ENCODE measurements at regions not wholly inside any gene's neighbourhood (a gene's known extent, or its start where the extent isn't known, plus 50 kb on each side); places are given as distances from the start of the nearest gene placed in this dataset.

DNA sequence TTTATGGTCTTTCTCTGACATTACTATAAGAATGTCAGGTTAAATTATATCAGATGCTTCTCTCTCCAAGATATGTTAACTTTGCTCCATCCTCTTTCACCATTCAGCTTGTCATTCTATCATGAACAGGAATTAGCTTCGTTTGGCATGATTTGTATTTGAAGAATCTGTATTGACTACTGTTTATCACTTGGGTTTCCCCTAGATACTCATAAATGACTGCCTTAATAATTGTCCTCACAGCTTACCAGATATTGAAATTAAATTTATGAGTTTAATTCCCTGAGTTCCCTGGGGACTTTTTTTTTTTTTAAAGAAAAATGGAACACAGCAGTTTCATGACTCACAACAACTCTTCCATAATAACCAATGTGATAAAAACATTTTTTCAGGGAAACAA is 76.2 kb upstream of the EOLA2 start:
- DNase-seq = no peak
- Histone ChIP-seq H3K4me2 (ENCODE audit: low read depth, low read length) (no peak overlapping the region), H3K79me2 (ENCODE audit: low read length) (no peaks in the 10 kb centered on the region), H3K27me3 (replicated peaks; ENCODE audit: insufficient read depth, low read length) (no peaks in the 10 kb centered on the region), H4K20me1 (ENCODE audit: insufficient read depth, low read length) (no peaks in the 10 kb centered on the region), H3K36me3 (replicated peaks; ENCODE audit: insufficient read depth, low read length) (no peaks in the 10 kb centered on the region), H3K27ac (ENCODE audit: low read length) (no peak overlapping the region), H3K4me3 (ENCODE audit: low read length) (no peak overlapping the region), H3F3A (ENCODE audit: insufficient read depth, low read length) (no peaks in the 10 kb centered on the region), H3K9me3 (replicated peaks; ENCODE audit: insufficient read depth, low read length) (no peaks in the 10 kb centered on the region), H3K9me2 (replicated peaks; ENCODE audit: insufficient read depth, low read length) (no peaks in the 10 kb centered on the region), H3K4me1 (ENCODE audit: low read length) (no peaks in the 10 kb centered on the region), H3K9ac (ENCODE audit: low read length) (no peak overlapping the region), H2AFZ (ENCODE audit: low read length) (no peak overlapping the region)
- TF ChIP-seq EZH2phosphoT487 (IDR thresholded peaks at IDR 0.05; ENCODE audit: low read length) = no peak
- TF ChIP-seq EZH2 (optimal IDR thresholded peaks at IDR 0.05; ENCODE audit: low read depth, low read length) = no peak
- TF ChIP-seq, protein P1, sequence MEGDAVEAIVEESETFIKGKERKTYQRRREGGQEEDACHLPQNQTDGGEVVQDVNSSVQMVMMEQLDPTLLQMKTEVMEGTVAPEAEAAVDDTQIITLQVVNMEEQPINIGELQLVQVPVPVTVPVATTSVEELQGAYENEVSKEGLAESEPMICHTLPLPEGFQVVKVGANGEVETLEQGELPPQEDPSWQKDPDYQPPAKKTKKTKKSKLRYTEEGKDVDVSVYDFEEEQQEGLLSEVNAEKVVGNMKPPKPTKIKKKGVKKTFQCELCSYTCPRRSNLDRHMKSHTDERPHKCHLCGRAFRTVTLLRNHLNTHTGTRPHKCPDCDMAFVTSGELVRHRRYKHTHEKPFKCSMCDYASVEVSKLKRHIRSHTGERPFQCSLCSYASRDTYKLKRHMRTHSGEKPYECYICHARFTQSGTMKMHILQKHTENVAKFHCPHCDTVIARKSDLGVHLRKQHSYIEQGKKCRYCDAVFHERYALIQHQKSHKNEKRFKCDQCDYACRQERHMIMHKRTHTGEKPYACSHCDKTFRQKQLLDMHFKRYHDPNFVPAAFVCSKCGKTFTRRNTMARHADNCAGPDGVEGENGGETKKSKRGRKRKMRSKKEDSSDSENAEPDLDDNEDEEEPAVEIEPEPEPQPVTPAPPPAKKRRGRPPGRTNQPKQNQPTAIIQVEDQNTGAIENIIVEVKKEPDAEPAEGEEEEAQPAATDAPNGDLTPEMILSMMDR (IDR thresholded peaks at IDR 0.05; ENCODE audit: low read length) = no peak

DNA sequence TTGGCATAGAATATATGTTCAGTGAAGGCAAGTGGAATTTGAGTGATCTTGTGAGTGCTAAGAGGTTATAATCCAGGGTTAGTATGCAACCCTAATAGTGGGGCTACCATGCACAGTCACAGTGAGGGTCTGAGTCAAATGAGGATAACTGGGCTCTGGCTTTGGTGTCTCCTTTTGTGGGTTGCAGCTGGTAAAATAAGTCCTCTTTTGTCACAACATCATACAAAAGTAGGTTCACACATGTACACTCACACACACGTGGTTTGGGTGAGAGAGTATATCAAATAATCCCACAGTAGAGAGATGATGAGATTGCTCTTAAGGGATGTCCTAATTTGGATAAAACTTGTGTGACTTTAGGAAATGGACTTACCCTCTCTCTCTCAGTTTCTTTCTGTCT is 79.6 kb upstream of the EOLA2 start:
- H3K4me1 ChIP-seq (ENCODE audit: low read length) = no peaks in the 10 kb centered on the region
- H3K27me3 ChIP-seq (replicated peaks; ENCODE audit: insufficient read depth, low read length) = no peaks in the 10 kb centered on the region
- H3K79me2 ChIP-seq (ENCODE audit: low read length) = no peaks in the 10 kb centered on the region
- H4K20me1 ChIP-seq (ENCODE audit: insufficient read depth, low read length) = no peaks in the 10 kb centered on the region
- H3F3A ChIP-seq (ENCODE audit: insufficient read depth, low read length) = no peaks in the 10 kb centered on the region
- no peaks in the 10 kb centered on the region for H3K9me3 ChIP-seq (replicated peaks; ENCODE audit: insufficient read depth, low read length)
- H3K9me2 ChIP-seq (replicated peaks; ENCODE audit: insufficient read depth, low read length) = no peaks in the 10 kb centered on the region
- no peak overlapping the region for H3K9ac ChIP-seq (ENCODE audit: low read length)
- H3K27ac ChIP-seq (ENCODE audit: low read length) = no peak overlapping the region
- no peak overlapping the region for H3K4me3 ChIP-seq (ENCODE audit: low read length)
- no peaks in the 10 kb centered on the region for H3K36me3 ChIP-seq (replicated peaks; ENCODE audit: insufficient read depth, low read length)
- no peak overlapping the region for H3K4me2 ChIP-seq (ENCODE audit: low read depth, low read length)
- H2AFZ ChIP-seq (ENCODE audit: low read length) = no peak overlapping the region
- no peak for TF ChIP-seq EZH2phosphoT487 (IDR thresholded peaks at IDR 0.05; ENCODE audit: low read length)
- TF ChIP-seq, protein P1 (IDR thresholded peaks at IDR 0.05; ENCODE audit: low read length) = no peak
- no peak for DNase-seq

DNA sequence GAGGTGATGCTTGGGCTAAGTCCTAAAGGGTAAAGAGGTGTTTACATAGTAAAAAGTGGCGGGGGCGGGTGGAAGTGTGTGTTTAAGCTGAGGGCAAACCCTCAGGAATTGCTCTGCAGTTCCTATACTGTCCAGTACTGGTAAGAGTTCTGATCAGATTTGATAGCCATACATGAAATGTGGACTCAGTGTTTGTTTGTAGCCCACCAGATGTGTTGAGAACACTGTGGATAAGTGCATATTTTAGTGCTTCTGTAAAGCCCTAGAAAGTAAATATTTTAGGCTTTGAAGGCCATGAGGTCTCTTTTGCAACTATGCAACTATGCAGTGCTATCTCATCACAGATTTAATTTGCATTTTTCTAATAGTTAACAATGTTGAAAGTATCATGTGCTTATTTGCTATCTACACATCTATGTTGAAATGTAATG is 80.7 kb upstream of the EOLA2 start:
- H3K4me2 ChIP-seq (ENCODE audit: low read depth, low read length) = no peak overlapping the region
- TF ChIP-seq EZH2 (optimal IDR thresholded peaks at IDR 0.05; ENCODE audit: low read depth, low read length) (no peak), EZH2phosphoT487 (IDR thresholded peaks at IDR 0.05; ENCODE audit: low read length) (no peak)
- TF ChIP-seq, protein P1 (IDR thresholded peaks at IDR 0.05; ENCODE audit: low read length) = no peak
- H3K4me3 ChIP-seq (ENCODE audit: low read length) = no peak overlapping the region

More for the DNA sequence above, 80.7 kb upstream of the EOLA2 start:
- H2AFZ ChIP-seq (ENCODE audit: low read length) = no peak overlapping the region
- no peaks in the 10 kb centered on the region for H3K79me2 ChIP-seq (ENCODE audit: low read length)
- no peaks in the 10 kb centered on the region for H3K4me1 ChIP-seq (ENCODE audit: low read length)
- no peaks in the 10 kb centered on the region for H4K20me1 ChIP-seq (ENCODE audit: insufficient read depth, low read length)
- no peak for DNase-seq
- H3K27me3 ChIP-seq (replicated peaks; ENCODE audit: insufficient read depth, low read length) = no peaks in the 10 kb centered on the region
- H3F3A ChIP-seq (ENCODE audit: insufficient read depth, low read length) = no peaks in the 10 kb centered on the region
- no peak overlapping the region for H3K27ac ChIP-seq (ENCODE audit: low read length)
- no peaks in the 10 kb centered on the region for H3K36me3 ChIP-seq (replicated peaks; ENCODE audit: insufficient read depth, low read length)
- no peaks in the 10 kb centered on the region for H3K9me3 ChIP-seq (replicated peaks; ENCODE audit: insufficient read depth, low read length)
- H3K9me2 ChIP-seq (replicated peaks; ENCODE audit: insufficient read depth, low read length) = no peaks in the 10 kb centered on the region
- H3K9ac ChIP-seq (ENCODE audit: low read length) = no peak overlapping the region

Measured in MM.1S (cell line).